Lower leg skin (tissue), 3 donors: ENCODE measurements at regions not wholly inside any gene's neighbourhood (a gene's known extent, or its start where the extent isn't known, plus 50 kb on each side); places are given as distances from the start of the nearest gene placed in this dataset.

Experiments
- POLR2A ChIP-seq, 2 donors: fragments of 450-650 bp; IDR thresholded peaks; one replicate each; pipeline ENCODE4 v1.6.1; 2016 to 2017; ENCODE audit warnings: antibody characterized with exemption in 2 of 2, mild to moderate bottlenecking in 1 of 2, moderate library complexity in 1 of 2
- TF ChIP-seq, protein P1 (sequence below), 3 donors: fragments of 450-650 bp; IDR thresholded peaks; one replicate each; pipeline ENCODE4 v1.5.1; 2016; ENCODE audit warnings: antibody characterized with exemption in 3 of 3, mild to moderate bottlenecking in 3 of 3, moderate library complexity in 2 of 3

GRCh38 chr13:112198396-112199010 lies 131.6 kb downstream of the SOX1 start:
- TF ChIP-seq, protein P1, sequence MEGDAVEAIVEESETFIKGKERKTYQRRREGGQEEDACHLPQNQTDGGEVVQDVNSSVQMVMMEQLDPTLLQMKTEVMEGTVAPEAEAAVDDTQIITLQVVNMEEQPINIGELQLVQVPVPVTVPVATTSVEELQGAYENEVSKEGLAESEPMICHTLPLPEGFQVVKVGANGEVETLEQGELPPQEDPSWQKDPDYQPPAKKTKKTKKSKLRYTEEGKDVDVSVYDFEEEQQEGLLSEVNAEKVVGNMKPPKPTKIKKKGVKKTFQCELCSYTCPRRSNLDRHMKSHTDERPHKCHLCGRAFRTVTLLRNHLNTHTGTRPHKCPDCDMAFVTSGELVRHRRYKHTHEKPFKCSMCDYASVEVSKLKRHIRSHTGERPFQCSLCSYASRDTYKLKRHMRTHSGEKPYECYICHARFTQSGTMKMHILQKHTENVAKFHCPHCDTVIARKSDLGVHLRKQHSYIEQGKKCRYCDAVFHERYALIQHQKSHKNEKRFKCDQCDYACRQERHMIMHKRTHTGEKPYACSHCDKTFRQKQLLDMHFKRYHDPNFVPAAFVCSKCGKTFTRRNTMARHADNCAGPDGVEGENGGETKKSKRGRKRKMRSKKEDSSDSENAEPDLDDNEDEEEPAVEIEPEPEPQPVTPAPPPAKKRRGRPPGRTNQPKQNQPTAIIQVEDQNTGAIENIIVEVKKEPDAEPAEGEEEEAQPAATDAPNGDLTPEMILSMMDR (IDR thresholded peaks at IDR 0.05), result no peak
- TF ChIP-seq POLR2A (IDR thresholded peaks at IDR 0.05), result no peak
